H1 (cell line): ENCODE measurements at regions not wholly inside any gene's neighbourhood (a gene's known extent, or its start where the extent isn't known, plus 50 kb on each side); places are given as distances from the start of the nearest gene placed in this dataset.

Experiments used
- BRCA1 ChIP-seq: IDR thresholded peaks from 2 replicates; pipeline ENCODE4 v1.6.1; 2012; ENCODE audit warnings: low read depth, low read length, improper control_type of control experiment
- EP300 ChIP-seq, 2 experiments: IDR thresholded peaks; 1 replicate in 1 of 2; 2 replicates in 1 of 2; pipeline ENCODE4 v1.6.1; 2011 to 2012; ENCODE audit warnings: low read depth in 2 of 2, low read length in 2 of 2, mild to moderate bottlenecking in 2 of 2, borderline replicate concordance in 1 of 2, inconsistent platforms in 1 of 2, moderate library complexity in 1 of 2
- POLR2A ChIP-seq, 2 experiments: IDR thresholded peaks; 1 replicate in 1 of 2; 2 replicates in 1 of 2; pipeline ENCODE4 v1.6.1; 2011; ENCODE audit warnings: low read depth in 2 of 2, low read length in 2 of 2, mild to moderate bottlenecking in 2 of 2; ENCODE audit errors: control extremely low read depth in 1 of 2
- TF ChIP-seq, protein P1 (sequence below), 3 experiments: IDR thresholded peaks; 1 replicate in 2 of 3; 2 replicates in 1 of 3; pipeline versions ENCODE4 v1.5.1 to v1.6.1; 2011; ENCODE audit warnings: low read length in 3 of 3, mild to moderate bottlenecking in 3 of 3, inconsistent platforms in 2 of 3, low read depth in 1 of 3, moderate library complexity in 1 of 3; ENCODE audit not compliant: insufficient read depth in 1 of 3; ENCODE audit errors: control extremely low read depth in 1 of 3

DNA sequence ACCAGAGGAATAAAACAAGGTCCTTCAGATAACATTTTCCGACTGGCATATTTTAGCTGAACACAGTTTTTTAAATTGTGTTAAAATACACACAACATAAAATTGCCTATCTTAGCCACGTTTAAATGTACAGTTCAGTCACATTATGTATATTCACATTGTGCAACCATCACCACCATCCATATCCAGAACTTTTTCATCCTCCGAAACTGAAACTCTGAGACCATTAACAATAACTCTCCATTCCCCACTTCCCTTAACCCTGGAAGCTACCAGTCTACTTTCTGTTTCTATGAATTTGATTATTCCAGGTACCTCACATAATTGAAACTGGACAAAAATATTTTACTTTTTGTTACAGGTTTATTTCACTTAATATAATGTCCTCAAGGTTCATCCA is 213.3 kb downstream of the ETS1 start:
- no peak for TF ChIP-seq EP300 (IDR thresholded peaks at IDR 0.05; ENCODE audit: borderline replicate concordance in 1 of 2, low read depth in 2 of 2, low read length in 2 of 2)
- no peak for TF ChIP-seq POLR2A (IDR thresholded peaks at IDR 0.05; ENCODE audit: control extremely low read depth in 1 of 2, low read depth in 2 of 2, low read length in 2 of 2)
- TF ChIP-seq BRCA1, result no peak
- TF ChIP-seq, protein P1, sequence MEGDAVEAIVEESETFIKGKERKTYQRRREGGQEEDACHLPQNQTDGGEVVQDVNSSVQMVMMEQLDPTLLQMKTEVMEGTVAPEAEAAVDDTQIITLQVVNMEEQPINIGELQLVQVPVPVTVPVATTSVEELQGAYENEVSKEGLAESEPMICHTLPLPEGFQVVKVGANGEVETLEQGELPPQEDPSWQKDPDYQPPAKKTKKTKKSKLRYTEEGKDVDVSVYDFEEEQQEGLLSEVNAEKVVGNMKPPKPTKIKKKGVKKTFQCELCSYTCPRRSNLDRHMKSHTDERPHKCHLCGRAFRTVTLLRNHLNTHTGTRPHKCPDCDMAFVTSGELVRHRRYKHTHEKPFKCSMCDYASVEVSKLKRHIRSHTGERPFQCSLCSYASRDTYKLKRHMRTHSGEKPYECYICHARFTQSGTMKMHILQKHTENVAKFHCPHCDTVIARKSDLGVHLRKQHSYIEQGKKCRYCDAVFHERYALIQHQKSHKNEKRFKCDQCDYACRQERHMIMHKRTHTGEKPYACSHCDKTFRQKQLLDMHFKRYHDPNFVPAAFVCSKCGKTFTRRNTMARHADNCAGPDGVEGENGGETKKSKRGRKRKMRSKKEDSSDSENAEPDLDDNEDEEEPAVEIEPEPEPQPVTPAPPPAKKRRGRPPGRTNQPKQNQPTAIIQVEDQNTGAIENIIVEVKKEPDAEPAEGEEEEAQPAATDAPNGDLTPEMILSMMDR (IDR thresholded peaks at IDR 0.05; ENCODE audit: control extremely low read depth in 1 of 3, insufficient read depth in 1 of 3, low read depth in 1 of 3, low read length in 3 of 3), result no peak
